Thyroid gland (tissue), 4 donors: ENCODE measurements at regions not wholly inside any gene's neighbourhood (a gene's known extent, or its start where the extent isn't known, plus 50 kb on each side); places are given as distances from the start of the nearest gene placed in this dataset.

Experiments used
- CTCF ChIP-seq, 6 experiments: fragments of 200-600 bp in 3 of 6; fragments of 450-650 bp in 3 of 6; sonication (generic) in 3 of 6; IDR thresholded peaks; one replicate each; pipeline ENCODE4 v1.5.1; 2016 to 2019; ENCODE audit warnings: antibody characterized with exemption in 6 of 6, mild to moderate bottlenecking in 2 of 6, inconsistent platforms in 1 of 6, moderate library complexity in 1 of 6
- POLR2A ChIP-seq, 2 donors: fragments of 450-650 bp; IDR thresholded peaks; one replicate each; pipeline ENCODE4 v1.6.1; 2017; ENCODE audit warnings: antibody characterized with exemption in 2 of 2, mild to moderate bottlenecking in 2 of 2, moderate library complexity in 1 of 2

- TF ChIP-seq CTCF (IDR thresholded peaks at IDR 0.05) (no peak), POLR2A (IDR thresholded peaks at IDR 0.05) (no peak)
Measured at GRCh38 chr10:36067748-36068147, 425.7 kb upstream of the FZD8 start.
